ENCODE measurements at regions not wholly inside any gene's neighbourhood (a gene's known extent, or its start where the extent isn't known, plus 50 kb on each side); places are given as distances from the start of the nearest gene placed in this dataset.

DNA sequence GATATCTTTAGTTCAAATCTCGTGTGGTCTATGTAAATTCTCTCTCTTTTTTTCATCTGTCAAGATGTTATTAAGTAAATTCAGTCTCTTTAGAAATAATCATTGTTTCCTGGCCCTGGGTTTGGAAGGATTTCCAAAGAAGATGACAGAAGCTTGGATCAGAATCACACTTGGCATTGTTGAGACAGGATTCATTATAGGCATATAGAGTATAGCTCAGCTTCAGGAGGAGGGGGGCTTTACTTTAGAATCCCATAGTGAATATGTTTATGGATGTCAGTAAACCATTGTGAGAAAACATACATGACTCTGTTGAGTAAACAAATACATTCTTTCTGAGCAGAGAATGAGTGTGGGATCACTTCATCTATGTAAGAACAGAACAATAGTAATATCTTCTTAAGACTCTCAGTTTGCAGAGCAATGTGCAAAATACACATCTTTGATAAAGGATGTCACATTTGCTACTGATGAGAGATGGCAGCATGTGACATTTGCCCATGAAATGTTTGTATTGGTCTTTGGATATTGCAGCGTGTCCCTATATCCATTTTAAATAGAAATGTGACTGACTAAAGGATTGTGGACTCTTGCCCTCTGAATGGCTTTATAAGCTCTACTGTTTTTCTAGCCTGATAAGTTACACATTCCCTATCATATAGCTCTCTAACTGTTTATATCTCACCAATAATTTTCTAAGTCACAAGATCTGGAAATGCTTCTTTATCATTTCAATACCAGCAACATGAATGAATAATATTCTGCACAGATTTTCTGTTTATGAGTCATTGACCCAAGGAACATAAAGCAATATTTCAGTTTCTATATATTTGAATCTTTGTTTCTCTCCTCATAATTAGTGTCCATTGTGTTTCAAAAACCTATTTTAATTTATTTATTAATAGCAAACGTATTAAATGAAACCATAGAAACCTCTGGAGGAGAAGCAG, 95.6 kb upstream of the THRB start:
- no peak for TF ChIP-seq EZH2 (optimal IDR thresholded peaks at IDR 0.05; ENCODE audit: low read depth, low read length)
- TF ChIP-seq, protein P1, sequence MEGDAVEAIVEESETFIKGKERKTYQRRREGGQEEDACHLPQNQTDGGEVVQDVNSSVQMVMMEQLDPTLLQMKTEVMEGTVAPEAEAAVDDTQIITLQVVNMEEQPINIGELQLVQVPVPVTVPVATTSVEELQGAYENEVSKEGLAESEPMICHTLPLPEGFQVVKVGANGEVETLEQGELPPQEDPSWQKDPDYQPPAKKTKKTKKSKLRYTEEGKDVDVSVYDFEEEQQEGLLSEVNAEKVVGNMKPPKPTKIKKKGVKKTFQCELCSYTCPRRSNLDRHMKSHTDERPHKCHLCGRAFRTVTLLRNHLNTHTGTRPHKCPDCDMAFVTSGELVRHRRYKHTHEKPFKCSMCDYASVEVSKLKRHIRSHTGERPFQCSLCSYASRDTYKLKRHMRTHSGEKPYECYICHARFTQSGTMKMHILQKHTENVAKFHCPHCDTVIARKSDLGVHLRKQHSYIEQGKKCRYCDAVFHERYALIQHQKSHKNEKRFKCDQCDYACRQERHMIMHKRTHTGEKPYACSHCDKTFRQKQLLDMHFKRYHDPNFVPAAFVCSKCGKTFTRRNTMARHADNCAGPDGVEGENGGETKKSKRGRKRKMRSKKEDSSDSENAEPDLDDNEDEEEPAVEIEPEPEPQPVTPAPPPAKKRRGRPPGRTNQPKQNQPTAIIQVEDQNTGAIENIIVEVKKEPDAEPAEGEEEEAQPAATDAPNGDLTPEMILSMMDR (IDR thresholded peaks at IDR 0.05; ENCODE audit: low read length), result no peak
